ENCODE measurements at regions not wholly inside any gene's neighbourhood (a gene's known extent, or its start where the extent isn't known, plus 50 kb on each side); places are given as distances from the start of the nearest gene placed in this dataset.
"Not testable (repeated sequence)": the region's sequence is repeated elsewhere in the genome, so short reads cannot be mapped to it uniquely, and the experiment has no call there.

DNA sequence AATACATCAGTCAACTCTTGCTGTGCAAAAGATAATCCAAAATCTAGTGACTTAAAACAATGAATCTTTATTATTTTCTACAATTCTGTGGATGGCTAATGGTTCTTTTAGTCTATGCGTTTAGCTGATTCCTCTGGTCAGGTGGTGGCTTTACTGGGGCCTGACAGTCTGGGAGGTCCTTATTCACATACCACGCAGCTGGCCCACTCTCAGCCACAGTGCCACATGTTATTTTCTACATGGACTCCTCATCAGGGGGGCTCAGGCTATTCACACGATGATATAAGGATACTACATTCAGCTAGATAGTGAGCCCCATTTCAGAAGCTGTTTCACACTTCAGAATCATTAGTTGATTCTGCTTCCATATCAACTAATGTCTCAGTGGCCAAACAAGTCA is 287.5 kb upstream of the MGAT4C start:
- DNase-seq (ENCODE audit: extremely low read depth, low read depth, low spot score) = no peak

DNA sequence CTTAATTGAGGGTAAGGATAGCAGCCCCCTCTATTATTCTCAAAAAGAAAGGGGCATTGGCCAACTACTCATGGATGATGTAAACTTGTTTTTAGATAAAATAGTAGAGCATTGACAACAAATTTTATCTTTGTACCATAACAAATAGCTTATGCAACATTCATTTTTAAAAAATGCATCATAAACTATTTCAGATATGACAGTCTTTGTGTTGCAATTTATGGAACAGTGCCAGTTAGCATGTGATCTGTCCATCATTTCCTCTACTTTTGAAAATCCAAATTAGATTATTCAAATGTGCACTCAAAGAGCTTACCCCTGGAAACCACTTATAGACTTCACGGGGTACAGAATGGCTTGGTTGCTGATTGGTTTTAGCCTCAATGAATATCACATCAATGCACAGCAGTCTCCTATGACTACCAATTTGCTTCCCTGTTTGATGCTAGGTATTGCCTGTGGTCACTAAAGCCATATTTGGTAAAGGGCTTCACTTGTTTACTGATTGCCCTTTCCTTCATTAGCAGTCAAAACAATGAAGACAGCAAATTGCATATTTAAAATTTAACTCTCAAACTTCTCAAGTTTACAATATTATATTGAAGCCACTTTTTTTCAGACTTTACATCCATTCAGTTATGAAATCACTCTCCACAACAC is 274.9 kb upstream of the MGAT4C start:
- no peak for DNase-seq (ENCODE audit: extremely low read depth, low read depth, low spot score)

DNA sequence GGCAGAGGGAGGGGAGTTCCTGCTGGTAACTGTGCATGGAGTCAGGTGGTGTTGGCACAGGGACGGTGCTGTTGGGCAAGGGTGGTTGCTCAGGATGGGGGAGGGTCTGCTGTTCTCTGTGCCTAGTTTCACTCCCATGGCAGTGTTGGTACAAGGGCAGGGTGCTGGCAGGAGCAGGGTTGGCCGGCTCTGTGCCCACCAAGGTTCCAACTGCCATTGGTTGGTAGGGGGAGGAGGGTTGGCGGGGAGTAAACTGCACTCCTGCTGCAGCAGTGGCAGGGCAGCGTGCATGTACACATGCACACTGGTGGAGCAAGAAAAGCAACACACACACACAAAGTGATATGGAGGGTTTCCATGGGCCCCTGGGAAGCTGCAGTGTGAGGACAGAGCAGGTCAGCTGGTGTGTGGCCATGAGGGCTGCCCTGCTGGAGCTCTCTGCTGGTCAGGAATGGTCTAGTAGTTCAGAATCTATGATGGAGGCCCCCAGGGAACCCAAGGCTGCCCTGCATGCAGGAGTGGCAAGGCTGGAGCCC is 269.9 kb upstream of the MGAT4C start:
- DNase-seq (ENCODE audit: extremely low read depth, low read depth, low spot score) = no peak

DNA sequence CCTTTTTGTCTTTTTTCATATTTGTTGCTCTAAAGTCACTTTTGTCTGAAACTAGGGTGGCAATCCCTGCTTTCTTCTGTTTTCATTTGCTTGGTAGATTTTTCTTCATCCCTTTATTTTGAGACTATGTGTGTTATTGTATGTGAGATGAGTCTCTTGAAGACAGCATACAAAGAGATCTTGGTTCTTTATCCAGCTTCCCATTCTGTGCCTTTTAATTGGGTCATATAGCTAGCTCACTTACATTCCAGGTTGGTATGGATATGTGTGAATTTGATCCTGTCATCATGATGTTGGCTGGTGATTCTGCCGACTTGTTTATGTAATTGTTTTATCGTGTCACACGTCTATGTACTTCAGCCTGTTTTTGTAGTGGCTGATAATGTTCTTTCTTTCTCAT is 267.7 kb upstream of the MGAT4C start:
- no peak for DNase-seq (ENCODE audit: extremely low read depth, low read depth, low spot score)

DNA sequence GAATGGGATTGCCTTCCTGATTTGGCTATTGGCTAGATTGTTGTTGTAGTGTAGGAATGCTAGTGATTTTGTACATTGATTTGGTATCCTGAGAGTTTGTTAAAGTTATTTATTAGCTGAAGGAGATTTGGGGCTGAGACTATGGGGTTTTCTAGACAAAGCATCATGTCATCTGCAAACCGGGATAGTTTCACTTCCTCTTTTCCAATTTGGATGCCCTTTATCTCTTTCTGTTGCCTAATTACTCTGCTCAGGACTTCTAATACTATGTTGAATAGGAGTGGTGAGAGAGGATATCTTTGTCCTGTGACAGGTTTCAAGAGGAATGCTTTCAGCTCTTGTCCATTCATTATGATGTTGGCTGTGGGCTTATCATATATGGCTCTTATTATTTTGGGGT is 265.7 kb upstream of the MGAT4C start:
- DNase-seq (ENCODE audit: extremely low read depth, low read depth, low spot score) = no peak

DNA sequence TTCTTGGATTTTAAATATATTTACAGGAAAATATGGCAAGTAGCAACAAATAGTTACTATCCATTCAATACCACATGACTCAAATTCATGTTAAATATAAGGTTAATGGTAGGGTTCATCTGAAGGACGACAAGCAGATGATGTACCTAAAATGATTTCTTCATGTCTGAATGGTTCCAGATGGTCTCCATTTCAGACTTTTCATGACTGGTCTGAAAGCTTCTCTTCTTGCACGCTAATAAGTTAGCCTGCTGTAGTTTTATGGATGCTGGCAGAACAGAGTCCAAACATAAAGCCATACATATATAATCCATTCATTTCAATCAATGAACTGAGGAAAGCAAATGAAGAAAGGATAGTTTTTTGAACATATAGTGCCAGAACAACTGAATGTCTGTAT is 257.0 kb upstream of the MGAT4C start:
- no peak for DNase-seq (ENCODE audit: extremely low read depth, low read depth, low spot score)

DNA sequence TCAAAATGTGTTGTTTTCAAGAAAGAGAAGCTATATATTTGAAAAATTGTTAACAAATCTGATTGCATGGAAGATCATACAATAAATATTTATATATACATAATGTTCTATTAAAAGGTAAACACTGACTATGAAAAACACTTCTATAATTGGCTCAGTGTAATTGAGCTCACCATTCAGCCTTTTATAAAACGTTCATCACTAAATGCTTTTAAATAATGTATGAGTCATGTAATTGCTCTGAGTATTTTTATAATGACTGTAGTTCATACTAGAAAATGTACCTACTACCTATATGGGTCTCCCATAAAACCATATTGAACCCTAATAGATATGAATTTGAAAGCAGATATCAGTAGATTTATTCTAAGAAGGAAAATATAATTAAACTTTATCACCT is 240.4 kb upstream of the MGAT4C start:
- DNase-seq (ENCODE audit: extremely low read depth, low read depth, low spot score) = no peak

DNA sequence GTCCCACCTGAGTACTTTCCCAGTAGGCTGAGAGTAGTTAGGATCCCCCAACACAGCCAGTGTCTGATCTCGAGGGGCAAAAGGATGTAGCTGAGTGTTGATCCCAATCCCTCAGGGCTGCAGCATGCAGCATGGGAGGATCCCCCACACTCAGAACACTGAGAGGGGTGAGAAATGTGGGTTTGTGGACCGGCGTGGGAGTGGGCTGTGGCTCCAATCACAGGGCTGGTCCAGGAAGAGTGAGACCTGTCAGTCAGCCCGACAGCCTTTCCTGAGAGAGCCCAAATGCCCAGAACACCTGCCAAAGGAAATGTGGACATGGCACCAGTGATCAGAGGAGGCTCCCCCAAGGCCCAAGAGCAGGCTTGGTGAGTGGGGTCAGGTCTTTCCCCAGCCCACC is 228.3 kb upstream of the MGAT4C start:
- no peak for DNase-seq (ENCODE audit: extremely low read depth, low read depth, low spot score)

DNA sequence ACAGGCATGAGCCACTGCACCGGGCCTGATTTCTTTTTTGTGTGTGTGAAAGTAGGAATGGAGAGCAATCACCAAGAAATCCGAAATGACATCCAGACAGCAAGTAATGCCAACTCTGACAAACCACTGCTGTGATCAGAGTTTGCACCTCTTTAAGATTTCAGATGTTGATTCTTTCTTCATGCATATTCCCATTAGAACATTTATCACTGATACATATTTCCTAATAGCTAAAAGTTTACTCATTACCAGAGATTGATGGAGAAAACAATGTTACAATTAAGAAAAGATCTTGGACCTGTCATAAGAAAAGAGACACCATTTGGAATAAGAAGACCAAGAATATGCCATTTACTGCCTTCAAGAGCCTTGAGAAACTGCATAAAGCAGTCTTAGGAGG is 217.0 kb upstream of the MGAT4C start:
- no peak for DNase-seq (ENCODE audit: extremely low read depth, low read depth, low spot score)

DNA sequence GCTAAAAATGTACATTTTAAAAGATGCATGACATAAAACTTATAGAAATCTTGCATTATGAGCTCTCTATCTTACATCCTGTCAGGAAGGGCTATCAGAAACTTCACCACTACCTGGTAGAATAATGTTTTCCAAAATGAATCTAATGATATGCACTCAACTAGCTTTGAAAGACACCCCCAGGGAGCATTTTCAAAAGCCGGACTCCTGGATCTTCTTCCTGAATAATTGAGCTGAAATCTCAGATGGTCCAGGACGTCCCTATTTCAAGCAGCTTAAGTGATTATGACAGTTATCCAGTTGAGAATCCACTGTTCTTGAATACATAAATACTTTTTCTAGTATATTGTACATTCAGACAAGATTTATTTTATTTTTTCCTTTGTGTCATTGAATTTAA is 200.6 kb upstream of the MGAT4C start:
- no peak for DNase-seq (ENCODE audit: extremely low read depth, low read depth, low spot score)

DNA sequence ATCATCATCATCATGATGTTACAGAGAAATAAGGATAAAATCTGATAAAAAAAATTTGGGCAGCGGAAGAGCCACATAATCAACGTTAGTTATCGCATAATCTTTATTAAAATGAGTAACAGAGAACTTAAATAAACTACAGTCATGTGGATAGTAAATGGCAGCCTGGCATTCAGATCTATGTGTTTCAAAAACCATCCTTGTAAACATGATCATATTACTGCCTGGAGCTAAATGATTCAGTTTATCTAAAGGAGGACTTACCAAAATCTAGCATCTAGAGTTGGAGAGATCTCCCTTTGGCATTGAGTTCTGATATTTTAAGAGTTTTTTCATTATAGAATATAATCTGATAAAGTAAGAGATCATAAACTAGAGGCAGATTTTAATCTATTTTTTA is 200.1 kb upstream of the MGAT4C start:
- no peak for DNase-seq (ENCODE audit: extremely low read depth, low read depth, low spot score)

DNA sequence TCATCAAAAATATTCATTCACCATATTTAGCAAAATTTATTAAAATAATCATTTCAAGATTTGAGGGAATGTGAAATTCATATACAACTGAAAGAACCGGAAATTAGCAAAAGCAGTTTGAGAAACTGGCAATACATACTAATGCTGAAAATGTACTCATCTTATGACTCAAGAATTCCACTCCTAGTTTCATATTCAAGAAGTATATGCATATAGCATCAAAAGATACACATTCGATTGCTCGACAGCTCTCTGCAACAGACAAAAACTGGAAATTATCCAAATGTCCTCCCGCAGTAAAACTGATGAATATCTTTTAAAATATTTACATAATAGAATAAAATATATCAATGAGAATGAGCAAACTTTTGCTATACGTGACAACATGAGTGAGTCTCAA is 189.2 kb upstream of the MGAT4C start:
- no peak for DNase-seq (ENCODE audit: extremely low read depth, low read depth, low spot score)

DNA sequence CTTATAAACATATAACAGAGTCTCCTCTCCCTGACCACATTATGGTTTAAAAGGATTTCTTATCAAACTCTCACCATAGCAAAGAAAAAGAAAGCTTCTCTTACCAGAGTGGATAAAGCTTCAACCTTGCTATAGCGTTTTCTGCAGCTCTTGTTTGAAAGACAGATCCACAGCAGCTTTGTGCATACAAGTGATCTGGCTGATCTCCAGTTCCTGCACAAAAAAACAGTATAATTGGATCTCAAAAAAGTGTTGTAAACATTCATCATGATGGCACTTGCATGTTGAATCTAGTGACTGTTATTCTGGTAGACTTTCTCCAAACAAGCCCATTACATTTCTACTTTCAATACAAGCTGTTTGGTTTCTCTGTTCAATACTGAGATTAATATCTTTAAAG is 178.9 kb upstream of the MGAT4C start:
- no peak for DNase-seq (ENCODE audit: extremely low read depth, low read depth, low spot score)

DNA sequence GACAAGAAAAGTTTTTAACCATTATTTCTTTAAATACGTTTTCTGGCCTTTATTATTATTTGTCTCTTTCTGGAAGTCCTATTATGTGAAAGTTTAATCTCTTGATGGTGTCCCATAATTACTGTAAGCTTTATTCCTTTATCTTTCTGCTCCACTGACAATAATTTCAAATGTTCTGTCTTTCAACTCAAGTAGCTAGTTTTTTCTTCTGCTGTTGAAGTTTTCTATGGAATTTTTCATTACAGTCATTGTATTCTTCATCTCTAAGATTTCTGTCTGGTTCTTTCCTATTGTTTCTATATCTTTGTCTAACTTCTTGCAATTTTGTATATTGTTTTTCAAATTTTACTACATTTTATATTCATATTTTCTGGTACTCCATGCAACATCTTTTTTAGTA is 173.6 kb upstream of the MGAT4C start:
- no peak for DNase-seq (ENCODE audit: extremely low read depth, low read depth, low spot score)

DNA sequence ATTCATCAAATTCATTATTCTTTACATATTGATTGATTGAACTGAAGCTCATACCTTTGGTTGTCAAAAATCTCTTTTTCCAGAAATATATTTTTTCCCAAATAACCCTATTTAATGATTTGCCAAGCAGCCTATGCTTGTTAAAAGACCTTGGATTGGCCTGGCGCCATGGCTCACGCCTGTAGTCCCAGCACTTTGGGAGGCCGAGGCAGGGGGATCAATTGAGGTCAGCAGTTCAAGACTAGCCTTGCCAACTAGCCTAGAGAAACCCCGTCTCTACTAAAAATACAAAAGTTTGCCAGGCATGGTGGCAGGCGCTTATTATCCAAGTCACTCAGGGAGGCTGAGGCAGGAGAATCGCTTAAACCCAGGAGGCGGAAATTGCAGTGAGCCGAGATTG is 165.1 kb upstream of the MGAT4C start:
- no peak for DNase-seq (ENCODE audit: extremely low read depth, low read depth, low spot score)

DNA sequence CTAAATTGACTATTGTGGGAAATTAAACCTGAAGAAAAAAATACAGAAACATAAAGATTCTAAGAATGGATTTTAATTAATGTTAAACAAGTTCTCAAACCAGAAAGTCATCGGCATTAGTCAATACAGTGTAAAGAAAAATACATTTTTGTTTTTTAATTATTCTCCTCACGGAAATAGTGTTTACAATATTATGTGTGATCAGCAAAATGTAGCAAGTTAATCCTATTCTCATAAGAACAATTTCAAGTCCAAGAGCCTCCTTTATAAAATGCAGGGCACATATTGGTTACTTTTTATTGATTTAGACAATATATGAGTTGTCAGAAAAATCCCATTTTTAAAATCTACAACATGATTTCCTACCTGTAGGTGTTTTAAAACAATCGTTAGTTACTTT is 158.0 kb upstream of the MGAT4C start:
- DNase-seq (ENCODE audit: extremely low read depth, low read depth, low spot score) = no peak

DNA sequence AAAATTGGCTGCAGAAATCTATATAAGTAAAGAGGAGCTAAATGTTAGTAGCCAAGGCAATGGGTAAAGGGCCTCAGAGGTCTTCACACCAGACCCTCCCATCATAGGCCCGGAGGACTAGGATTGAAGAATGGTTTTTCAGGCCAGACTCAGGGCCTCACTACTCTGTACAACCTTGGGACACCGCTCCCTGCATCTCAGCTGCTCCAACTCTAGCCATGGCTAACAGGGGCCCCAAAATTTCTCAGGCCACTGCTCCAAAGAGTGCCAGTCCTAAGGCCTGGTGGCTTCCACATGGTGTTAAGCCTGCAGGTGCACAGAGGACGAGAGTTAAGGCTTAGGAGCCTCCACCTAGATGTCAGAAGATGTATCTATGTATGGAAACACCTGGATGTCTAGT is 155.5 kb upstream of the MGAT4C start:
- no peak for DNase-seq (ENCODE audit: extremely low read depth, low read depth, low spot score)

DNA sequence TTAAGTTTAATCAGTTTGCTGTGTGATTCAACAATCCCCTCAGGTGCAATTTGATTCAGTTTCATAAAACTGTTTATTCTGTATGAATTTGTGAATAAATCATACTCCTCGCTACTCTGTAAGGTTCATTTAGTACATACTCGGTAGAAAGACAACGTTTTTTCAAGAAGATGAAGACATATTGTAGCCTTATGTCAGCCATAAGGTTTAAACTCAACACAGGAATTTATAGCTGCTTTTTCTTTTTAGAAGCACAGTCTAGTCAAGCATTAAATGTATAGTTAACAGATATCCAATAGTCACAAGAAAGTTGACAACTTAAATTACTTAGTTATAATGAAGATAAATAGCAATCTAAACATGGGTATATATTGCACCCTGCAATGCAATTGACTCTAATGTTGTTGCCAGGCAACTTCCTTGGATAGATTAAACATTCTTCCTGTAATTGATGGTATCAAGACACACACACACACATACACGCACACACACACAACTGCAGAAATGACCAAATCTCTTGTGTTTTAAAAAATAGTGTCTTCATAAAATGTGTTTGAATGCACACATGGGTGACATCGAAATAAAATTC is 151.5 kb upstream of the MGAT4C start:
- DNase-seq (ENCODE audit: extremely low read depth, low read depth, low spot score) = no peak

DNA sequence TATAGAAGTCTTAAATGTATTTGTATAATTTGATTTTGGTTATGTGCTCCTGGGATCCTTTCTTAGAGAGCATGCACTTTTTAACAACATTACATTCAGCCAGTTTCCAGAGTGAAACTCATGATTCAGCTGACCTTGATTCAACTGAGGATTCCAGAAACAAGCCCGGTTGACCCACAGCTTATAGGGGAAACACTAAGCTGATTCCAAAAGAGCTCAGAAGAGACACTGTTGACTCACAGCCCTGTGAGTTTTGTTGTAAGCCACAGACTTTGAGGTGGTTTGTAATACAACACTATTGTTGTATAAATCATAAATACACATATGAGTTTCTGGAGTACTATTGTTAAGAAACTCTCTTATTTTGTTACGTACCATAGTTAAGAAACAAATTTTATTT is 133.8 kb upstream of the MGAT4C start:
- no peak for DNase-seq (ENCODE audit: extremely low read depth, low read depth, low spot score)

DNA sequence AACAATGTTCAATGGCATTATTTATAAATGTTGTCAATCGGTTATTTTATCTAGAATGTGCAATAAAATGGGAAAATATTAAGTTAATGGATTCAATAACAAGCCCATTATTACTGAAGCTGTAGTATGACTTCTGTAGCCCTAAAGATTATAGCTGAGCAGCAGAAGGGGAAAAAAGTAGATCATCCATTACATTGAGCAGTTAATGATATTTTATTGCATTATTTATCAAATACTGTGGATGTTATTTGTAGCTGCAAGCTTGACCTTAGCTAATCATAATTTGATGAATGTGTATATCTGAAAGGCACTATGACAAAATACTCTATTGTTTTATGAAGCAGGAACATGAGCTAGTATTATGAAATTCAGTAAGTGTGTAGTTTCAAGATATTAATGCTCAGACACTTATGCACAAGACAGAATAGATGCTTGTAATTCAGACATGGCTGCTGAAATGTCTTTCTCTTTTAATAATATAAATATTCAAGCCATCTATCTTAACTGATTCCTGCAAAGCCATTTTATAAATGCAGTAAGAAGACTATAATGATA is 131.5 kb upstream of the MGAT4C start:
- DNase-seq (ENCODE audit: extremely low read depth, low read depth, low spot score) = no peak

DNA sequence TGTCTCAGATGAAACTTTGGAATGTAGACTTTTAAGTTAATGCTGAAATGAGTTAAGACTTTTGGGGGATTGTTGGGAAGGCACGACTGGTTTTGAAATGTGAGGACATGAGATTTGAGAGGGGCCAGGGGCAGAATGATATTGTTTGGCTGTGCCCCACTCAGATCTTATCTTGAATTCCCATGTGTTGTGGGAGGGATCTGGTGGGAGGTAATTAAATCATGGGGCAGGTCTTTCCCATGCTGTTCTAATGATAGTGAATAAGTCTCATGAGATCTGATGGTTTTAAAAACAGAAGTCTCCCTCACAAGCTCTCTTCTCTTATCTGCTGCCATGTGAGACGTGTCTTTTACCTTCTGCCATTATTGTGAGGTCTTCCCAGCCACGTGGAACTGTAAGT is 127.6 kb upstream of the MGAT4C start:
- DNase-seq (ENCODE audit: extremely low read depth, low read depth, low spot score) = not testable (repeated sequence)

DNA sequence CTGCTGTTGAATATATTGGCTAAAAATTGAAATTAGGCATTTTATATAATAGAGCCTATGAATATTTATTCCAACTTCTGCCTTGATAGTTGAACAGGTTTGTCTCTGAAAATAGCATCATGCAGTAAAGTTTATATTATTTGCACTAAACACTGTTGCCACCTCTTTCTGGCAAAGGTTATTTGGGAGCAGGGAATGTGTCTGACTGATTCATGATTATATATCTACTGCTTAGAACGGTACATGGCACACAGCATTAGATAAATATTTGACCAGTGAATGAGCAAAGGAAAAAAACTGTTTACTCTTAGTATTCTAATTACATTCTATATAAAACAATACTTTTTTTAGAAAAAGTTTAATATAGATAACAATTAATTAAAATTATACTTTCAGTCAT is 123.1 kb upstream of the MGAT4C start:
- no peak for DNase-seq (ENCODE audit: extremely low read depth, low read depth, low spot score)

DNA sequence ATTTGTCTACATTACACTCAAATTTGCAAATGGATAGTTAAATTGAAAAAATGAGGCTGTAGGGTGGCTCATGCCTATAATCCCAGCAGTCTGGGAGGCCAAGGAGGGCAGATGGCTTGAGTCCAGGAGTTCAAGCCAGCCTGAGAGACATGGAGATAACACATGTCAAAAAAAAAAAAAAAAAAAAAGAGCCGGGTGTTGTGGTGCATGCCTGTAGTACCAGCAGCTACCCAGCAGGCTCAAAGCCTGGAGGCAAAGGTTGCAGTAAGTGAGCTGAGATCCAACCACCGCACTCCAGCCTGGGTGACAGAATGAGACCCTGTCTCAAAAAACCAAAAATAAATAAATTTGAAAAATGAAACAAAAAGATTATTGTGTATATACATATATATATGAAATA is 119.9 kb upstream of the MGAT4C start:
- DNase-seq (ENCODE audit: extremely low read depth, low read depth, low spot score) = no peak
